ENCODE measurements at regions not wholly inside any gene's neighbourhood (a gene's known extent, or its start where the extent isn't known, plus 50 kb on each side); places are given as distances from the start of the nearest gene placed in this dataset.

DNA sequence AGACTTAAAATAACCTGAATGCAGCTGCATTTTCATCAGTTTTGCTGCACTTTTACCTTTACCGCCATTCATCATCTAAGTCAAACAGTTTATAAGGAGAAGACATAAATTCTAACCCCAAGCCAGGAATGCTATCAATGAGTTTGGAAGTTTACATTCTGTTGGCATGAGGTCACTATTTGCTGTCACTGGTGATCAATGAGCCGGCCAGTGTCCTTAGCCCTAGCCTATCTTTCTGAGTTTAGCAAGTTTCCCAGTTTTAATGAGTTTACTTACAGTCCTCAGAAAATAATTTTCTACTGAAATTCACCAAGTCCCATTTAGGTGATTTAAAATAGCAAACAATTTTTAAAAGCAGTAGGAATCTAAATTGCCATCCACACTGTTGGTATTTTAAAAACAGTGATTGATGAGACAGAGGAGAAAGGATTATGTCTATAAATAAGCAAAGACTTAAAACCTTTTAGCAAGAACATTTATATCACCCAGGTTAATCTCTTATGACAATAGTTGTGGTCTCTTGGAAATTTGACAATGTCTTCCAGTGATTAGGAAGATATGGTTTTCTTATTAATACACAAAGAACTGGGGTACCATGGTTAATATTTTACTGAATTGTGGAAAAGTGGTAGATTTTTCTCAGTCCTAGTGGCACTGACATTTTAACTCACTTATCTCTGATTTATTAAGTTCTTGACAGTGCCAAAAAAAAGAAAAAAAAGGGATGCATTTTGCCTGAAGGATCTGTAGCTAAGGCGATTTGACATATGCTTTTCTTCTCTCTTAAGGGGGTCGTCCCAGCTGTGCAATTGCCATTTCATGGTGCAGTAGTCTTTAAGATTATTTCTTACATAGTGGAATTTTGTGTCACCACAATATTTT, 443.4 kb upstream of the ANKRD30A start:
- TF ChIP-seq, protein P1, sequence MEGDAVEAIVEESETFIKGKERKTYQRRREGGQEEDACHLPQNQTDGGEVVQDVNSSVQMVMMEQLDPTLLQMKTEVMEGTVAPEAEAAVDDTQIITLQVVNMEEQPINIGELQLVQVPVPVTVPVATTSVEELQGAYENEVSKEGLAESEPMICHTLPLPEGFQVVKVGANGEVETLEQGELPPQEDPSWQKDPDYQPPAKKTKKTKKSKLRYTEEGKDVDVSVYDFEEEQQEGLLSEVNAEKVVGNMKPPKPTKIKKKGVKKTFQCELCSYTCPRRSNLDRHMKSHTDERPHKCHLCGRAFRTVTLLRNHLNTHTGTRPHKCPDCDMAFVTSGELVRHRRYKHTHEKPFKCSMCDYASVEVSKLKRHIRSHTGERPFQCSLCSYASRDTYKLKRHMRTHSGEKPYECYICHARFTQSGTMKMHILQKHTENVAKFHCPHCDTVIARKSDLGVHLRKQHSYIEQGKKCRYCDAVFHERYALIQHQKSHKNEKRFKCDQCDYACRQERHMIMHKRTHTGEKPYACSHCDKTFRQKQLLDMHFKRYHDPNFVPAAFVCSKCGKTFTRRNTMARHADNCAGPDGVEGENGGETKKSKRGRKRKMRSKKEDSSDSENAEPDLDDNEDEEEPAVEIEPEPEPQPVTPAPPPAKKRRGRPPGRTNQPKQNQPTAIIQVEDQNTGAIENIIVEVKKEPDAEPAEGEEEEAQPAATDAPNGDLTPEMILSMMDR (IDR thresholded peaks at IDR 0.05 in 4 of 5, conservative IDR thresholded peaks at IDR 0.05 in 1 of 5) = no peak
- no peak for TF ChIP-seq POLR2A (IDR thresholded peaks at IDR 0.05)

All from gastrocnemius medialis (tissue), 4 donors.